ENCODE measurements at regions not wholly inside any gene's neighbourhood (a gene's known extent, or its start where the extent isn't known, plus 50 kb on each side); places are given as distances from the start of the nearest gene placed in this dataset.

DNA sequence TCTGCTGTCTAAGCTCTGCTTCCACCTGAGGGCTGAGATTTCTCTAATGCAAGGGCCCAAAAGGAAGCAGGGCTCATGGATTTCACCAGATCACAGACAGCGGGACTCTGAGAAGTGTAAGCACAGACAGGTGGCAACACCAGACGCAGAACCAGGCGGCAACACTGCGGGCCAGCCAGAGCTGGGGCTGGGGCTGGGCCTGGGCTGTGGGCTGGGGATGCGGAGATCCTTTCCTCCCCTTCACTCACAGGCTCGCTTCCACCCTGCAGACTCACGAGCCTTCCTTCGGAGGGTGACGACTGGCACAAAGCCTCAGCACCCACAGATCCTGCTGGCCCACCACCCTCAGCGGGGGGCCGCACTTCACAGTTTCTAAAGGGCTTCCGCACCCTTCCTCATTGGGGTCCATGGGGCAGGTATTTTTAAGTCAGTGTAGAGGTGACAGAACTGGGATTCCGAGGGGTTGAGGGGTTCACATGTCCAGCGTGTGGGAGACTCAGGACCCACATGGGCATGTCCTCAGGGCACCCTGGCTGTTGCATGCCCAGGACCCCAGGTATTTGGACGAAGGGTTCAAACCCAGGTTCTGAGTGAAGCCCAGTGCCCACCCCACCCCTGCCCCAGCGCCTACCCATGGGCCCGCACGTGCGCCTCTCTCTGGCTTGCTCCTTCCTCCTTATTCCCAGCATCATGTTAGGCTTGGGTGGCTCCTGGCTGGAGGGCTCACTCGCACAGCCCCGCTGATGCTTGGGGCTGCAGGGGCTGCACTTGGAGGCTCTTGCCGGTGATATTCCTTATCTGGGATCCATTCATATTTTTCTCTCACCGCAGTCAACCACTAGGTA, 137.3 kb upstream of the GPR12 start:
- Histone ChIP-seq H3K4me1 (ENCODE audit: insufficient read depth, low read length) (no peaks in the 10 kb centered on the region), H2AFZ (ENCODE audit: low read depth, low read length) (no peak overlapping the region), H3K27me3 (ENCODE audit: insufficient read depth, low read length) (peaks cover 2% of the 10 kb centered on the region), H3K36me3 (ENCODE audit: insufficient read depth, low read length) (no peaks in the 10 kb centered on the region), H3K4me3 (ENCODE audit: low read length) (no peak overlapping the region), H3K9me3 (ENCODE audit: low read length) (no peaks in the 10 kb centered on the region)

GRCh38 chr13:26896986-26897668, 136.5 kb upstream of the GPR12 start:
- Histone ChIP-seq H3K36me3 (ENCODE audit: insufficient read depth, low read length) (no peaks in the 10 kb centered on the region), H3K4me3 (ENCODE audit: low read length) (no peak overlapping the region), H2AFZ (ENCODE audit: low read depth, low read length) (no peak overlapping the region), H3K9me3 (ENCODE audit: low read length) (no peaks in the 10 kb centered on the region), H3K4me1 (ENCODE audit: insufficient read depth, low read length) (no peaks in the 10 kb centered on the region), H3K27me3 (ENCODE audit: insufficient read depth, low read length) (peaks cover 2% of the 10 kb centered on the region)

DNA sequence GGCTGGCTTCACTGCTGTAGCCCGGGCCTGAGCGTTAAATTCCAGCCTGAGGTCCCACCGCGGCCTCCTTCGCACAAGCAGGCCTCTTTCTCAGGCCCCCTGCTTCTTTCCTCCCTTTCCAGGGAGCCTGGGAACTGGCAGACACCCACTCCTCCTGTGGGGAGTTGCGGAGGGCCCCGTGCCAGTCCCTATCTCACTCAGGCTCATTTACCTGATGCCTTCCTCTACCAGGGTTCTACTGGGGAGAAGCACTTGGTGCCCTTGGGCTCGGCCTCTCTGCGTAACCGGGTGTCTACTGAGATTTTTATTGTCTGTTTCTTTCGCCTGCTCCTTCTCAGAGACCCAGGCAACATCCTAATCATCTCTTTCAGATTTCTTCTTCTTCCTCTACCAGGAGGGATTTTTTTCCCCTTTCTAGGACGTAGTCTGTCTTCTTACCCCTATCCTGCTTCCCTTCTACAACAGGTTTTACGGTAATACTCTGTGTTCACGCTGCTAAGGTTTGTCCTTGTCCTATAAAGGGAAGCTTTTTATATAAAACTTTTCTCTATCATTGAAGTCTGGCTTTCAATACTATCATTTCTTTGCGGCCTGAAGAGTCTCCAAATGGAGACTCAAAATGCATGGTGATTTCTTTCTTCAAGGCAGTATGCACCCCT, 135.4 kb upstream of the GPR12 start:
- peaks cover under 1% of the 10 kb centered on the region for H3K27me3 ChIP-seq (ENCODE audit: insufficient read depth, low read length)
- H3K4me1 ChIP-seq (ENCODE audit: insufficient read depth, low read length) = no peaks in the 10 kb centered on the region
- no peaks in the 10 kb centered on the region for H3K9me3 ChIP-seq (ENCODE audit: low read length)
- H3K4me3 ChIP-seq (ENCODE audit: low read length) = no peak overlapping the region
- H3K36me3 ChIP-seq (ENCODE audit: insufficient read depth, low read length) = no peaks in the 10 kb centered on the region
- no peak overlapping the region for H2AFZ ChIP-seq (ENCODE audit: low read depth, low read length)

DNA sequence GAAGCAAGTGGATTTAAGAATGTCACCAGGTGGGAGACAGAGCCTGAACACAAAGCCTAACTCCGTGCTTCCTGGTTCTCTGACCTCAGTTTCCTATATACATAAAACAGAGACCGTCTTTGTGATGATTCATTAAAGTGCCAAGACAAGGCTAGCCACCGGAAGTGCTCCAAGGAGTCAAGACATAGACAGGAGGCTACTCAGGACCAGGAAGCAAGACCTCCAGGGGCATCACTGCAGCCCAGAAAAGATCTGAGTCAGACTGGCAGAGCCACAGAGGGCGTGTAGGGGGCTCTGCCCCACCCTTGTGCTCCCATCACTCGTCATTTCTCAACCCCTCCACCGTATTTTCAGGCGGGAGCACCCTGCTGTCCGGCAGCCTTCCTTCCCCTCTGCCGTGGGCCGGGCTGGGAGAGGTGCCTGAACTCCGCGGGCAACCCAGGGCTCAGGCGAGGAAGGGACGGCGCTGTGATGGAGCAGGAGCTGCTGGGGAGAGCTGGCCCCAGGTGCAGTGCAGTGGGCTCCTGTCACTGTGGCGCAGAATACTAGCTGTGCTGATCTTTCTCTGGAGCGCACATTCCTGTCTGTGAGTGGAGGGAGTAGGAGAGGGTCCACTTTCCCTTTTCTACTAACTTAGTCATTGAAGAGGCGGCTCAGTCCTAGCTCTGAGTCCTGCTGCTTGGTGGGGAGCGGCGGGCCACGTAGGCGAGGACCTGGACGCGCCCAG, 134.7 kb upstream of the GPR12 start:
- H3K27me3 ChIP-seq (ENCODE audit: insufficient read depth, low read length) = no peaks in the 10 kb centered on the region
- no peak overlapping the region for H3K4me3 ChIP-seq (ENCODE audit: low read length)
- H3K36me3 ChIP-seq (ENCODE audit: insufficient read depth, low read length) = no peaks in the 10 kb centered on the region
- H3K4me1 ChIP-seq (ENCODE audit: insufficient read depth, low read length) = no peaks in the 10 kb centered on the region
- H3K9me3 ChIP-seq (ENCODE audit: low read length) = no peaks in the 10 kb centered on the region
- H2AFZ ChIP-seq (ENCODE audit: low read depth, low read length) = no peak overlapping the region

DNA sequence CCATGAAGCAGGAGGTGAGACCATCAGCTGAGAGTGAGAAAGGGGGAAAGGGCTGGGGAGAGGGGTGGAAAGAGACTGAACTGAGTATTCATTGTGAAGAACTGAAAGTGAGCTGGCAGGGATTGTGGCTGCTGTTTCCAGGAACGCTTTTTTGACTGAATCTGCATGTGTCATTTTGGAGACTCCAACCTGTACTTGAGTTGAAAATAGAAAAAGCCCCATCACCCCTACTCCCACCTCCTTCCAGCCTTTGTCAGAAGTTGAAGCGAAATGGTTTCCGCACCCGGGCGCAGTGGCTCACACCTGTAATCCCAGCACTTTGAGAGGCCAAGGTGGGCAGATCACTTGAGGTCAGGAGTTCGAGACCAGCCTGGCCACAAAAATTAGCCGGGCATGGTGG, 128.0 kb upstream of the GPR12 start:
- no peak overlapping the region for H3K4me3 ChIP-seq (ENCODE audit: low read length)
- H3K4me1 ChIP-seq (ENCODE audit: insufficient read depth, low read length) = no peaks in the 10 kb centered on the region
- H3K27me3 ChIP-seq (ENCODE audit: insufficient read depth, low read length) = no peaks in the 10 kb centered on the region
- no peak overlapping the region for H2AFZ ChIP-seq (ENCODE audit: low read depth, low read length)
- no peaks in the 10 kb centered on the region for H3K9me3 ChIP-seq (ENCODE audit: low read length)
- H3K36me3 ChIP-seq (ENCODE audit: insufficient read depth, low read length) = no peaks in the 10 kb centered on the region

DNA sequence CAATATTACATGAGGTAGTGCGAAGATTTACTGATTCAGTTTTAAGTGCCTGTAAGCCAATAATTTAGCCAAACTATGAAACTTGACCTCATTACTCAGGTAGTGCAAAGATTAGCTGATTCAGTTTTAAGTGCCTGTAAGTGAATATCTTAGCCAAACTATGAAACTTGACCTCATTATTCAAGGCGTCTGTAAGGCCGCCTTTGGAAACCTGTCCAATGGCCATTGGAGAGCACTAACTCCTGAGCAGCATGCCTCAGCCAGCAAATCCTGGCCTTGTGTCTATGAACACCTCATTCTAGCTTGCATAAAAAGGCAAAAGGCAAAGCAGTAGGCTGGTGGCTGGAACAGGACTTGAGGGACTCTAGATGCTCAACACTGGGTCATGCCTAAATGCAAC, 127.0 kb upstream of the GPR12 start:
- Histone ChIP-seq H2AFZ (ENCODE audit: low read depth, low read length) (no peak overlapping the region), H3K4me1 (ENCODE audit: insufficient read depth, low read length) (no peaks in the 10 kb centered on the region), H3K27me3 (ENCODE audit: insufficient read depth, low read length) (no peaks in the 10 kb centered on the region), H3K9me3 (ENCODE audit: low read length) (no peaks in the 10 kb centered on the region), H3K36me3 (ENCODE audit: insufficient read depth, low read length) (no peaks in the 10 kb centered on the region), H3K4me3 (ENCODE audit: low read length) (no peak overlapping the region)

- peaks cover 3% of the 10 kb centered on the region for H3K27me3 ChIP-seq (ENCODE audit: insufficient read depth, low read length)
Observed at GRCh38 chr13:26883613-26884257, 123.1 kb upstream of the GPR12 start.

DNA sequence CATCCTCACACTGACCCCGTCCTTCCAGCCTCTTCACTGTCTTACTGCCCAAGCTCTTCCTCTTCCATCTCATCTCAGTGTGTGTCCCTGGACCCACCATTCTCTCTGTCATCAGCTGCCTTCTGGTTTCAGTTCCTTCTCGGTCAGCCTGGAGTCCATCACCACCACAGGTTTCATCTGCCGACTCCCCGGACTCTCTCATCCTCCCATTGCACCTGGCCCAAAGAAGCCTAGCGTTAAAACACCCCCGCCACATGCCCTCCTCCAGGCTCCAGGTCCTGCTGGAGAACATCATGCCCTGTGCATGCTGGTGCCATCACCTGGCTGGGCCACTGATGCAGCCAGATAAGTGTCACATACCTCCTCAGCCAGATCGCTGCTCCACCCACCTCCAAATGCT, 122.1 kb upstream of the GPR12 start:
- H3K36me3 ChIP-seq (ENCODE audit: insufficient read depth, low read length) = no peaks in the 10 kb centered on the region
- H3K9me3 ChIP-seq (ENCODE audit: low read length) = no peaks in the 10 kb centered on the region
- peaks cover 3% of the 10 kb centered on the region for H3K27me3 ChIP-seq (ENCODE audit: insufficient read depth, low read length)
- no peaks in the 10 kb centered on the region for H3K4me1 ChIP-seq (ENCODE audit: insufficient read depth, low read length)
- no peak overlapping the region for H3K4me3 ChIP-seq (ENCODE audit: low read length)
- no peak overlapping the region for H2AFZ ChIP-seq (ENCODE audit: low read depth, low read length)

More at GRCh38 chr13:26883613-26884257, 123.1 kb upstream of the GPR12 start:
- Histone ChIP-seq H3K4me1 (ENCODE audit: insufficient read depth, low read length) (no peaks in the 10 kb centered on the region), H3K4me3 (ENCODE audit: low read length) (no peak overlapping the region), H3K9me3 (ENCODE audit: low read length) (no peaks in the 10 kb centered on the region), H2AFZ (ENCODE audit: low read depth, low read length) (no peak overlapping the region), H3K36me3 (ENCODE audit: insufficient read depth, low read length) (no peaks in the 10 kb centered on the region)

DNA sequence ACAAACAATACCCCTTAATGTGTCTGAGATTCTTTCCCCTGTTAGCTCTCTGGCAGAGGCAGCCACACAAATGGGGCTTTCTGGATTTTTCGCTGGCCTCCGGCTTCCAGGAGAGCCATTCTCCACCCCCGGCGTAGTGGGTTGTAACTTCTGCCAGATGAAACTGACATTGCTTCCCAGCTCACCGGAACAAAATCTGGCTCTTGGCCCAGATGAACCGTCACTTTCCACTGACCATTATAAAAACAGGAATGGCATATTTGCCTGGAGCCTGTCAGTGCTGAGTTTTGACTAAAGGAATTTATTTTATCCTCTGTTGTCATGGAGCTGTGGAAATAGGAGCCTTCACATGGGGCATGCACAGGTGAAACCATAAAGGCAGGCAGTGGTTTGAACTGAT, 120.6 kb upstream of the GPR12 start:
- Histone ChIP-seq H3K36me3 (ENCODE audit: insufficient read depth, low read length) (no peaks in the 10 kb centered on the region), H3K4me3 (ENCODE audit: low read length) (no peak overlapping the region), H3K9me3 (ENCODE audit: low read length) (no peaks in the 10 kb centered on the region)

GRCh38 chr13:26880735-26881134, 120.1 kb upstream of the GPR12 start:
- Histone ChIP-seq H3K4me1 (ENCODE audit: insufficient read depth, low read length) (no peaks in the 10 kb centered on the region), H2AFZ (ENCODE audit: low read depth, low read length) (no peak overlapping the region), H3K27me3 (ENCODE audit: insufficient read depth, low read length) (peaks cover 3% of the 10 kb centered on the region), H3K4me3 (ENCODE audit: low read length) (no peak overlapping the region), H3K36me3 (ENCODE audit: insufficient read depth, low read length) (no peaks in the 10 kb centered on the region), H3K9me3 (ENCODE audit: low read length) (no peaks in the 10 kb centered on the region)

More for the DNA sequence above, 120.6 kb upstream of the GPR12 start:
- H2AFZ ChIP-seq (ENCODE audit: low read depth, low read length) = no peak overlapping the region
- no peaks in the 10 kb centered on the region for H3K4me1 ChIP-seq (ENCODE audit: insufficient read depth, low read length)
- H3K27me3 ChIP-seq (ENCODE audit: insufficient read depth, low read length) = peaks cover 3% of the 10 kb centered on the region

DNA sequence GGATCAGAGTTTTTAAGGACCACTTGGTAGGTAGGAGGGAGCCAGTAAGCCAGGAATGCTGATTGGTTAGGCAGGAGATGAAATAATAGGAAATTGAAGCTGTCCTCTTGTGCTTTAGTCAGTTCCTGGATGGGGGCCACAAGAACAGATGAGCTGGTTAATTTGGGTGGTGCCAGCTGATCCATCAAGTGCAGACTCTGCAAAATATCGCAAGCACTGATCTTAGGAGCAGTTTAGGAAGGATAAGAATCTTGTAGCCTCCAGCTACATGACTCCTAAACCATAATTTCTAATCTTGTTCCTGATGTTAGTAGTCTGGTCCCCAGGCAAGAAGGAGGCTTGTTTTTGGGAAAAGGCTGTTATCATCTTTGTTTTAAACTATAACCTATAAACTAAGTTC, 117.9 kb upstream of the GPR12 start:
- no peaks in the 10 kb centered on the region for H3K4me1 ChIP-seq (ENCODE audit: insufficient read depth, low read length)
- H3K36me3 ChIP-seq (ENCODE audit: insufficient read depth, low read length) = no peaks in the 10 kb centered on the region
- no peaks in the 10 kb centered on the region for H3K9me3 ChIP-seq (ENCODE audit: low read length)
- peaks cover 3% of the 10 kb centered on the region for H3K27me3 ChIP-seq (ENCODE audit: insufficient read depth, low read length)
- H3K4me3 ChIP-seq (ENCODE audit: low read length) = no peak overlapping the region
- no peak overlapping the region for H2AFZ ChIP-seq (ENCODE audit: low read depth, low read length)

- Histone ChIP-seq H3K36me3 (ENCODE audit: insufficient read depth, low read length) (no peaks in the 10 kb centered on the region), H2AFZ (ENCODE audit: low read depth, low read length) (no peak overlapping the region), H3K4me3 (ENCODE audit: low read length) (no peak overlapping the region), H3K4me1 (ENCODE audit: insufficient read depth, low read length) (no peaks in the 10 kb centered on the region), H3K9me3 (ENCODE audit: low read length) (no peaks in the 10 kb centered on the region), H3K27me3 (ENCODE audit: insufficient read depth, low read length) (peaks cover 3% of the 10 kb centered on the region)
Observed at GRCh38 chr13:26873386-26873698, 112.8 kb upstream of the GPR12 start.
